VCaP (cell line): ENCODE measurements at regions not wholly inside any gene's neighbourhood (a gene's known extent, or its start where the extent isn't known, plus 50 kb on each side); places are given as distances from the start of the nearest gene placed in this dataset.
"Not testable (repeated sequence)": the region's sequence is repeated elsewhere in the genome, so short reads cannot be mapped to it uniquely, and the experiment has no call there.

ENCODE experiments used
- H3K27ac ChIP-seq: fragments of 450-650 bp; 2 replicates; pipeline ENCODE4 v1.5.1; 2017
- TF ChIP-seq, protein P1 (sequence below): fragments of 450-650 bp; conservative IDR thresholded peaks from 2 replicates; pipeline ENCODE4 v1.5.1; 2017; ENCODE audit warnings: mild to moderate bottlenecking, moderate library complexity

DNA sequence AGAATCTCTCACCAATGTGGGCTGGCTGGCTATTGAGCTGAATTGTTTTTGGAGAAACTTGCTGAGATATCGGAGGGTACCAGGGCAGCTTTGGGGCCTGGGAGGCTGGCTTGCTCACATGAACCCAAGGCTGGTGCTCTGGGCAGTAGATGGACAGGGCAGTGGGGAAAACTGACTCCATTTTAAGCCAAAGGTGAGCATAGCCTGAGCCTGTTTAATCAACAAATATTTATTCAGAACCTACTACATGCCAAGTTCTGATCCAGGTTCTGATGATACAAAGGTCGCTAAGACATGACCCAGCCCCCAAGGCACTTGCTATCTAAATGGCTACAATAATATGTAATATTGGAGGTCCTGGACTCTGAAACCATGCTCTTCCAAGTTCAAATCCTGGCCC lies 86.6 kb downstream of the BUB3 start:
- H3K27ac ChIP-seq = no peak overlapping the region

DNA sequence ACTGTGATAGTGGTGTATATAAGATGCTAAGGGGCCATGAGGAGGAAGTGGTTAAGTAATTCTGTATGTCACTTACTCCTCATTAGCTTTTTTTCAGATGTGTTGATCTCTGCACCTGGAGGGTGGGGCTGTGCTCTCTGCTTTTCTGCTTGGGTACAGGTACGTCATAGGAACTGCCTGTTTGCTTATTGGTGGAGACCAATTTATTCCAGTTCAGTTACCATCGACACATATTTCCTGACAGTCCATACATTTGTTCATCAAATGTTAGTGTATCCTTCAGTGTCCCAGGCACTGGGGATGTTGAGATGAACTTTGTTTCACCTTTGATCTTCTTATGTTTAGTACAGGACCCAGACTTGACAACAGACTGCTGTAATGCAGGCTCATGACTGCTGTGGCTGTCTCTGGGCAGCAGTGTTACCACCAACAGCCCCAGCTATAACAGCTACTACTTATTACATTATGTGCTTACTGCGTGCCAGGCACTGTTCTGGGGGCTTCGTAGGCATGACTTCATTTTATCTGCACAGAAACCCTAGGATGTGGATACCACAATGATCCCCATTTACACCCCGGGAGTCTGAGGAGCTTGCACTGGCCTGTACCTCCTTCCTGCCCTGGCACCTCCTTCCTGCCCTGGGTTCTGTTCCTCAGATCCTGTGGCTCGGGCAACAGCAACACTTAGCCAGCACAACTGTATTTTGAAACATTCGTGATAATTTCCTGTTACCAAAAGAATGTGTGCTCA lies 87.4 kb downstream of the BUB3 start:
- no peak overlapping the region for H3K27ac ChIP-seq
- TF ChIP-seq, protein P1, sequence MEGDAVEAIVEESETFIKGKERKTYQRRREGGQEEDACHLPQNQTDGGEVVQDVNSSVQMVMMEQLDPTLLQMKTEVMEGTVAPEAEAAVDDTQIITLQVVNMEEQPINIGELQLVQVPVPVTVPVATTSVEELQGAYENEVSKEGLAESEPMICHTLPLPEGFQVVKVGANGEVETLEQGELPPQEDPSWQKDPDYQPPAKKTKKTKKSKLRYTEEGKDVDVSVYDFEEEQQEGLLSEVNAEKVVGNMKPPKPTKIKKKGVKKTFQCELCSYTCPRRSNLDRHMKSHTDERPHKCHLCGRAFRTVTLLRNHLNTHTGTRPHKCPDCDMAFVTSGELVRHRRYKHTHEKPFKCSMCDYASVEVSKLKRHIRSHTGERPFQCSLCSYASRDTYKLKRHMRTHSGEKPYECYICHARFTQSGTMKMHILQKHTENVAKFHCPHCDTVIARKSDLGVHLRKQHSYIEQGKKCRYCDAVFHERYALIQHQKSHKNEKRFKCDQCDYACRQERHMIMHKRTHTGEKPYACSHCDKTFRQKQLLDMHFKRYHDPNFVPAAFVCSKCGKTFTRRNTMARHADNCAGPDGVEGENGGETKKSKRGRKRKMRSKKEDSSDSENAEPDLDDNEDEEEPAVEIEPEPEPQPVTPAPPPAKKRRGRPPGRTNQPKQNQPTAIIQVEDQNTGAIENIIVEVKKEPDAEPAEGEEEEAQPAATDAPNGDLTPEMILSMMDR = no peak

More for the DNA sequence above, 86.6 kb downstream of the BUB3 start:
- TF ChIP-seq, protein P1 = no peak

DNA sequence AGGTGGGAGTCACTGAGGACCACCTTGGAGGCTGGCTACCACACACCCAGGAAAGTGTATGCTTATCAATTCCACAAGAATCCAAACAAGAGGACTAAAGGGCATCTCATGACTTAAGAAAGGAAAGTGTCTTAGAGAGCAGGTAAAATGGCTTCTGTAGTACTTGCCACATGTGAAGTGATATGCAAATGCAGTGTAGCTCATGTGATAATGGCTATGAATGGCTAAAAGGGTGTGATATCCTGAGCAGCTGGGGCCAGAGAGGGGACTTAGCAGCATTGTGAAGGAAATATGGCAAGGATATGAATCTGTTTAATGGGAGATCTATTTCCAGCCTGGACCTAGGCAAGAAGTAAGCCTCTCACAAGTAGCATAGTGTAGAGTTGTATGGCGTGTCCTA lies 90.5 kb downstream of the BUB3 start:
- H3K27ac ChIP-seq = no peak overlapping the region
- TF ChIP-seq, protein P1 = no peak

DNA sequence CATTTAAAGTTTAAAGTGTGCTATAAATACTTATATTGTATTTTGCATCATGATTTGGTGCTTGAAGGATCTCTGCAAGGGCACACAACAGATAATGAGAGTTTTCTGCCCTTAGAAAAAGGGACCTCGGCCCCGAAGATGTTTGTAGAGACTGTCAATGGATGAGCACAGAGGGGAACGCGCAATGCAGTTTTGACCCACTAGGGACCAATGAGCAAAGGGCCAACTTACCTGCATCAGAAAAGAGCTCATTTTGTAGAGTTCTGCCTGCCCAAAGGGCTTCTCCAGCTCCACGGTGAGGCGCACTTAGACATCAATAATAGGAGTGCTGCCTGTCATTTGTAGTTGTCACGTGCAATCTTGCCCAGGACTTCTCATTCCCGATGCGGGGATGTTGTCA lies 91.1 kb downstream of the BUB3 start:
- H3K27ac ChIP-seq = no peak overlapping the region
- TF ChIP-seq, protein P1 = no peak

DNA sequence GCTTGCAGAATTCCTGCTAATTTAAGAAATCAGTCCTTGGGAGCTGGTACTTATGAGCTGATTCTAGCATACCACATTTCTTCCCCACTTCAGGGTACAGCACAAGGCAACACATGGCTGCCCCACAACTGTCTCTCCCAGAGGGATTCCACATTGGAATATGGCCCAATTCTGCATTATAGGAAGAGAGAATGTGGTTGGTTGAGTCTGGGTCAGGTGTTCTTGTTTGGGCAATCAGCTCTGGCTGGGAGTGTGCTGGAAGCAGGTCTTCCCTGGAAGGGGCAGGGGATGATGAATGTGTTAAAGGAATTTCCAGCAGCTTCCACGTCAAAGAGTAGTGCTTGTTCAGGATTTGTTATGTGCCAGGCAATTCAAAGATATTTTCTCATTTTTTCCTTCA lies 95.7 kb downstream of the BUB3 start:
- TF ChIP-seq, protein P1 = no peak
- no peak overlapping the region for H3K27ac ChIP-seq

DNA sequence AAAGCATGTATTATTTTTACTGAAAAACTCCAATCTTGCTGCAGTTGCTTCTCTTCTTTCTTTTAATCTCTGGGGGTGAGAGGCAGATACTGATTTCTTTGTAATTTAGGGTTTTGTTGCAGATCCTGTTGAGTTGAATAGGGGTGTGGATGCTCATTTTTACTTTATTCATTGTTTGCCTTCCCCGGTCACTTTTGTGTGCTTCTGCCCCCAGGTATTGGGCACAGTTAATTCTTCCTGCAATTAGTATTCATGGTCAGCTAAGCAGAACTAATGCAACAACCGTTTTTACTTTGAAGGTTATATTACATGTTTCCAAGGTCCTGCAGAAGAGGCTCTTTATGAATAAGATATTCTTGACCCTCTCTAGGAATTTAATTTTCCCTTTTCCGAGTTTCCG lies 96.4 kb downstream of the BUB3 start:
- H3K27ac ChIP-seq = no peak overlapping the region
- TF ChIP-seq, protein P1 = no peak

DNA sequence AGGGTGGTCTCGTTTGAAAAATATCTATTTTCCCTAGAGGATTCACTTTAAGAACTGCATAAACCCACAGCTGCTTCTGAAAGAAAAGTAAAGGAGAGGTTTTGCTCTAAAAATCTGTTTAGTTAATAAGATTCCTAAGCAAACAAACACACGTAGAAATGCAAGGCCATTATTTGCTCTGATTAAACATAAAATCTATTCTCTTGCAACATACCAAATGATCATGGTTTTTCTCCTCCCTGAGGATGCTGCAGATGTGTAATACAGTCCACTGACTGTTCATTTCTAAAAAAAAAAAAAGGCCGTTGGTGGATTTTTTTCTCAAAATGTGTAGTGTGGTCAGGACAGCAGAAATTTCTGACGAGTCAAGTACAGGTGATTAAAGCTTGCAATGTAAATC lies 98.6 kb downstream of the BUB3 start:
- TF ChIP-seq, protein P1 = no peak
- peak overlapping the region; percentile 56 for H3K27ac ChIP-seq

DNA sequence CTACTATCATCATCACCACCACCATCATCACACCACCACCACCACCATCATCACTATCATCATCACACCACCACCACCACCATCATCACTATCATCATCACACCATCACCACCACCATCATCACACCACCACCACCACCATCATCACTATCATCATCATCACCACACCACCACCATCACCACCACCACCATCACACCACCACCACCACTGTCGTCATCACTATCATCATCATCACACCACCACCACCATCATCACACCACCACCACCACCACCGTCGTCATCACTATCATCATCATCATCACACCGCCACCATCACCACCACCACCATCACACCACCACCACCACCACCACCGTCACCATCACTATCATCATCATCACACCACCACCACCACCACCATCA lies 100.1 kb downstream of the BUB3 start:
- not testable (repeated sequence) for H3K27ac ChIP-seq
